ENCODE measurements at regions not wholly inside any gene's neighbourhood (a gene's known extent, or its start where the extent isn't known, plus 50 kb on each side); places are given as distances from the start of the nearest gene placed in this dataset.

- ATAC-seq (ENCODE audit: low read depth) (no peak), DNase-seq (no peak)
- Mint-ChIP-seq H3K27ac (no peak overlapping the region), H3K9me3 (peaks cover 36% of the 10 kb centered on the region), H3K27me3 (no peaks in the 10 kb centered on the region), H3K4me1 (no peaks in the 10 kb centered on the region), H3K4me3 (no peak overlapping the region), H3K36me3 (ENCODE audit: low read depth) (peaks cover 7% of the 10 kb centered on the region)
- no peak for TF ChIP-seq CTCF (IDR thresholded peaks at IDR 0.05)
- ChIA-PET CTCF (no interaction called here), POLR2A (no interaction called here)
- intact Hi-C loops (cut with micrococcal nuclease), result no loop called here
Observed at GRCh38 chr19:27844261-27844660, 1368.7 kb downstream of the UQCRFS1 start.

- peaks cover 32% of the 10 kb centered on the region for H3K9me3 Mint-ChIP-seq
- TF ChIP-seq CTCF (IDR thresholded peaks at IDR 0.05), result no peak
- H3K27me3 Mint-ChIP-seq, result no peaks in the 10 kb centered on the region
- H3K36me3 Mint-ChIP-seq (ENCODE audit: low read depth), result peaks cover 4% of the 10 kb centered on the region
- intact Hi-C loops (cut with micrococcal nuclease), result no loop called here
- ATAC-seq (ENCODE audit: low read depth) (no peak), DNase-seq (no peak)
- CTCF ChIA-PET, result no interaction called here
- no peaks in the 10 kb centered on the region for H3K4me1 Mint-ChIP-seq
- POLR2A ChIA-PET, result no interaction called here
- H3K4me3 Mint-ChIP-seq, result no peak overlapping the region
- no peak overlapping the region for H3K27ac Mint-ChIP-seq
Observed at GRCh38 chr19:27843861-27844260, 1369.1 kb downstream of the UQCRFS1 start.

- no peaks in the 10 kb centered on the region for H3K27me3 Mint-ChIP-seq
- ATAC-seq (ENCODE audit: low read depth) (no peak), DNase-seq (no peak)
- POLR2A ChIA-PET, result interaction anchor here (0.7 kb wide), 1 partner anchor 39 kb away, joined by 4 read pairs; no protein-coding TSS in a partner anchor
- H3K9me3 Mint-ChIP-seq, result no peaks in the 10 kb centered on the region
- intact Hi-C loops (cut with micrococcal nuclease), result no loop called here
- H3K36me3 Mint-ChIP-seq (ENCODE audit: low read depth), result peaks cover 4% of the 10 kb centered on the region
- TF ChIP-seq CTCF (IDR thresholded peaks at IDR 0.05), result no peak
- CTCF ChIA-PET, result no interaction called here
- H3K4me3 Mint-ChIP-seq, result no peak overlapping the region
- peaks cover 11% of the 10 kb centered on the region for H3K4me1 Mint-ChIP-seq
- H3K27ac Mint-ChIP-seq, result no peak overlapping the region
Observed at GRCh38 chr19:27833031-27833430, 1379.9 kb downstream of the UQCRFS1 start.

GRCh38 chr19:27828829-27829228 lies 1384.1 kb downstream of the UQCRFS1 start:
- Mint-ChIP-seq H3K4me3 (no peak overlapping the region), H3K9me3 (no peaks in the 10 kb centered on the region), H3K27ac (no peak overlapping the region), H3K27me3 (no peaks in the 10 kb centered on the region), H3K36me3 (ENCODE audit: low read depth) (peaks cover 4% of the 10 kb centered on the region), H3K4me1 (peaks cover 13% of the 10 kb centered on the region)
- ATAC-seq (ENCODE audit: low read depth), result no peak
- DNase-seq, result no peak
- no peak for TF ChIP-seq CTCF (IDR thresholded peaks at IDR 0.05)
- ChIA-PET CTCF (no interaction called here), POLR2A (no interaction called here)
- intact Hi-C loops (cut with micrococcal nuclease), result no loop called here

GRCh38 chr19:27824108-27824507 lies 1388.8 kb downstream of the UQCRFS1 start:
- H3K4me3 Mint-ChIP-seq, result no peak overlapping the region
- intact Hi-C loops (cut with micrococcal nuclease), result no loop called here
- H3K9me3 Mint-ChIP-seq, result peaks cover 3% of the 10 kb centered on the region
- no peak for TF ChIP-seq CTCF (IDR thresholded peaks at IDR 0.05)
- no peak for DNase-seq
- peaks cover 17% of the 10 kb centered on the region for H3K36me3 Mint-ChIP-seq (ENCODE audit: low read depth)
- H3K27ac Mint-ChIP-seq, result no peak overlapping the region
- peaks cover 11% of the 10 kb centered on the region for H3K4me1 Mint-ChIP-seq
- ChIA-PET POLR2A (no interaction called here), CTCF (no interaction called here)
- no peak for ATAC-seq (ENCODE audit: low read depth)
- H3K27me3 Mint-ChIP-seq, result no peaks in the 10 kb centered on the region
